Endodermal cell (in vitro differentiated cells): ENCODE measurements at regions not wholly inside any gene's neighbourhood (a gene's known extent, or its start where the extent isn't known, plus 50 kb on each side); places are given as distances from the start of the nearest gene placed in this dataset.
A peak's percentile ranks its signal among the peaks of the same experiment; 100 is the strongest.

Experiments used
- DNase-seq: peaks from one replicate; pipeline ENCODE4 v3.0.0-alpha.2; 2017
- H3K27ac ChIP-seq: 2 replicates; pipeline ENCODE4 v1.5.1; 2013; ENCODE audit warnings: mild to moderate bottlenecking, low read depth, low read length, moderate library complexity
- H3K27me3 ChIP-seq: 2 replicates; pipeline ENCODE4 v1.6.1; 2013; ENCODE audit warnings: mild to moderate bottlenecking, low read length, moderate library complexity; ENCODE audit not compliant: insufficient read depth, control insufficient read depth, poor library complexity, severe bottlenecking
- H3K36me3 ChIP-seq: 2 replicates; pipeline ENCODE4 v1.7.0; 2013; ENCODE audit warnings: mild to moderate bottlenecking, low read length, moderate library complexity; ENCODE audit not compliant: control insufficient read depth, insufficient read depth
- H3K4me1 ChIP-seq: one replicate; pipeline ENCODE4 v1.7.0; 2013; ENCODE audit warnings: low read length; ENCODE audit not compliant: control insufficient read depth, insufficient read depth
- H3K4me3 ChIP-seq: 2 replicates; pipeline ENCODE4 v1.5.1; 2013; ENCODE audit warnings: mild to moderate bottlenecking, low read length, moderate library complexity
- H3K9ac ChIP-seq: 2 replicates; pipeline ENCODE4 v1.6.1; 2013; ENCODE audit warnings: mild to moderate bottlenecking, low read length, moderate library complexity; ENCODE audit not compliant: poor library complexity, severe bottlenecking; ENCODE audit errors: extremely low read depth
- H3K9me3 ChIP-seq: 2 replicates; pipeline ENCODE4 v1.6.1; 2013; ENCODE audit warnings: mild to moderate bottlenecking, low read length, moderate library complexity; ENCODE audit not compliant: control insufficient read depth
- H3K27ac Mint-ChIP-seq: 2 replicates; pipeline ENCODE4 v1.8.0; 2020; ENCODE audit warnings: mixed read lengths
- H3K27me3 Mint-ChIP-seq: 2 replicates; pipeline ENCODE4 v1.8.0; 2021; ENCODE audit warnings: mild to moderate bottlenecking, mixed read lengths; ENCODE audit not compliant: insufficient read depth
- H3K36me3 Mint-ChIP-seq: 2 replicates; pipeline ENCODE4 v1.8.0; 2020; ENCODE audit warnings: low read depth, mixed read lengths
- H3K4me1 Mint-ChIP-seq: 2 replicates; pipeline ENCODE4 v1.8.0; 2020; ENCODE audit warnings: mixed read lengths
- H3K4me3 Mint-ChIP-seq: 2 replicates; pipeline ENCODE4 v1.8.0; 2020; ENCODE audit warnings: mild to moderate bottlenecking, moderate library complexity, mixed read lengths
- H3K9me3 Mint-ChIP-seq: 2 replicates; pipeline ENCODE4 v1.8.0; 2020; ENCODE audit warnings: mild to moderate bottlenecking, mixed read lengths
- CTCF ChIP-seq: fragments of 200-600 bp; sonication (generic); conservative IDR thresholded peaks from 2 replicates; pipeline ENCODE4 v1.5.0; 2021; ENCODE audit warnings: antibody characterized with exemption, mild to moderate bottlenecking
- WGBS, 2 experiments: methylation state at CpG; one replicate each; pipeline versions ENCODE4 v1.1.5 to v1.1.7; 2013; ENCODE audit warnings: missing lambda C conversion rate in 2 of 2, mixed read lengths in 1 of 2; ENCODE audit not compliant: insufficient coverage in 1 of 2, insufficient read length in 1 of 2; 5-methylcytosine and 5-hydroxymethylcytosine counted together

GRCh38 chr17:33778505-33779233 is 476.4 kb upstream of the CCL2 start:
- Mint-ChIP-seq H3K9me3 (no peaks in the 10 kb centered on the region), H3K36me3 (no peaks in the 10 kb centered on the region), H3K4me3 (no peak overlapping the region), H3K27ac (no peak overlapping the region), H3K4me1 (peaks cover 2% of the 10 kb centered on the region), H3K27me3 (peaks cover 31% of the 10 kb centered on the region)
- H3K4me3 ChIP-seq, result no peak overlapping the region
- TF ChIP-seq CTCF, result no peak
- no peaks in the 10 kb centered on the region for H3K9me3 ChIP-seq
- no peak for DNase-seq
- no peak overlapping the region for H3K27ac ChIP-seq
- no peak overlapping the region for H3K9ac ChIP-seq
- H3K4me1 ChIP-seq, result no peaks in the 10 kb centered on the region
- 51 to 78% methylated on average over 2 to 7 of the region's 7 CpGs for WGBS, 2 experiments
- H3K27me3 ChIP-seq, result peaks cover 17% of the 10 kb centered on the region
- no peaks in the 10 kb centered on the region for H3K36me3 ChIP-seq

GRCh38 chr17:33779234-33779591 is 475.9 kb upstream of the CCL2 start:
- Mint-ChIP-seq H3K4me1 (peaks cover 2% of the 10 kb centered on the region), H3K27ac (no peak overlapping the region), H3K4me3 (no peak overlapping the region), H3K9me3 (no peaks in the 10 kb centered on the region), H3K27me3 (peaks cover 28% of the 10 kb centered on the region), H3K36me3 (no peaks in the 10 kb centered on the region)
- 12 to 17% methylated on average over 5 of the region's 5 CpGs for WGBS, 2 experiments
- H3K4me3 ChIP-seq, result no peak overlapping the region
- no peak overlapping the region for H3K27ac ChIP-seq
- DNase-seq, result peak; percentile 85
- no peaks in the 10 kb centered on the region for H3K36me3 ChIP-seq
- H3K9ac ChIP-seq, result no peak overlapping the region
- H3K9me3 ChIP-seq, result no peaks in the 10 kb centered on the region
- H3K4me1 ChIP-seq, result no peaks in the 10 kb centered on the region
- peaks cover 17% of the 10 kb centered on the region for H3K27me3 ChIP-seq
- TF ChIP-seq CTCF, result peak; percentile 98

- TF ChIP-seq CTCF, result no peak
- H3K27me3 ChIP-seq, result peaks cover 11% of the 10 kb centered on the region
- H3K27me3 Mint-ChIP-seq, result peaks cover 47% of the 10 kb centered on the region
- H3K4me1 Mint-ChIP-seq, result no peaks in the 10 kb centered on the region
- H3K9me3 ChIP-seq, result no peaks in the 10 kb centered on the region
- H3K36me3 ChIP-seq, result no peaks in the 10 kb centered on the region
- DNase-seq, result no peak
- H3K36me3 Mint-ChIP-seq, result no peaks in the 10 kb centered on the region
- no peak overlapping the region for H3K9ac ChIP-seq
- H3K4me3 ChIP-seq, result no peak overlapping the region
- no peaks in the 10 kb centered on the region for H3K9me3 Mint-ChIP-seq
- no peak overlapping the region for H3K4me3 Mint-ChIP-seq
- no peaks in the 10 kb centered on the region for H3K4me1 ChIP-seq
- H3K27ac ChIP-seq, result no peak overlapping the region
- H3K27ac Mint-ChIP-seq, result no peak overlapping the region
These were observed 469.8 kb upstream of the CCL2 start for GRCh38 chr17:33785281-33785680.
